GM18858 (cell line): ENCODE measurements at regions not wholly inside any gene's neighbourhood (a gene's known extent, or its start where the extent isn't known, plus 50 kb on each side); places are given as distances from the start of the nearest gene placed in this dataset.

Experiments used
- ATAC-seq: cut with Tn5 transposase; IDR thresholded peaks from one replicate; pipeline ENCODE4 v1.9.1; 2021; ENCODE audit not compliant: unreplicated experiment

DNA sequence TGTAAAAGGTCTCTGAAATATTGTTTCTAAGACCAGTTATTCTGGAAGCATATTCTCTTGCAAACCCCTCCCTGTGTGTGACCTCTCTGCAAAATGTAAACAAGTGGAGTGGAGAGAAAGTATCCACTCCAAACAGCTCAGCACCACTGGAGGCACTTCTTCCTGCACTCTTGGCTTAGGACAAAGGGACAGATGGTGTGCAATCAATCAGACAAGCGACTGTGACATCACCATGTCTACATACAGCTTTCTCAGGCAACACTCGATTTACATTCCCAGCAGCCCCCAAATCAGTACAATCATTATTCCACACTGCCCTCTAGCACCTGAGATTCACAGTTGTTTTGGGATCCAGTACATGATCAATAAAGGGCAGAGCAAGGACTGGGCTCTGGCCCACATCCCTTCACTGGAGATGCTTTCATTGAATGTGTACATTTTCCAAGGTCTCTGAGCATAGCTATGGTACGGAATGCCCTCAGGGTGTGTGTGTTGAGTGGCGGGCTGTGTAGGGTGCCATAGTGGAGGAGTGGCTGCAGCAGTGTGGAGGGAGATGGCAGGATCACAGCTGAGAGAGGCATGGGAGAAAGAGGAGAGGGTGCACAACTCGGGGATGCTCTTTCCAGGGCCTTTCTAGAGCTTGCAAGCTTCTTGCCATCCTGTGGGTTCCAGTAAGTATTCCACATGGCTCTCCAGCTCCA is 311.8 kb upstream of the ST6GAL2 start:
- no peak for ATAC-seq

- peak; percentile 60 for ATAC-seq
Measured at GRCh38 chr2:107202962-107203591, 317.1 kb upstream of the ST6GAL2 start.

DNA sequence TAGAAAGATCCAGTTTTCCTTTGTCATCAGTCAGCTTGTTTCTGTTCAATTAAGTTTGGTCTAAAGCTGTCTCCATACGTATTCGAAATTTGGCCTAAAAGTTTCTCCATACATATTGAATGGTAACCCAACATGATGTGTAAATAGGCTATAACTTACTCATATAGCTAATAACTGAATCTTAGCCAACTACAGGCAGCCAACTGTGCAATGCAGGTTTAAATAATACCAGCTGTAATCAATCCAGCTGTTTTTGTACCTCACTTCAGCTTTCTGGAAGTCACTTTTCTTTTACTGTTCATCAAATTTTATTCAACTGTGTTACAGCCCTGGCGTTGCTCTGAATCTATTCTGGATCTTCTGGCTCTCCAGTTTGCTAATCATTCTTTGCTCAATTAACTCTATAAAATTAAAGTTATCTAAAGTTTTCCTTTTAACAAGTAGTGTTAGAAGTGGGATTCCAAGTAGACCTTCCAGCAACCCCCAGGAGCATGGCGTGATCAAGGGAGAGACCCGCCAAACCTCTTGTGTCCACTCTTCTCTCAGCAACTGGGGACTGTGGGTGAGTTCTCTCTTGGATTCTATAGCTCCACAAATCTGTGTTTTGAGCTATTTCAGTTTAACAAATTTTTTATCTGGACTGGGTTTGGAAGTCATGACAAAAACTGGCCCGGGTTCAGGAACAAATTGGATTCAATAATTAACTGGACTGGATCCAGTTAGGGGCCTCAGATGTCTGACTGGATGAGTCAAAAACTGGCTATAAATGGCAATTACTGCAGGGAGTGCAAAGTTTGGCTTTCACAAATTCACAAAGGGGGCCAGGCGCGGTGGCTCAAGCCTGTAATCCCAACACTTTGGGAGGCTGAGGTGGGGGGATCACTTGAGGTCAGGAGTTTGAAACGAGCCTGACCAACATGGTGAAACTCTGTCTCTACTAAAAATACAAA is 329.7 kb upstream of the ST6GAL2 start:
- ATAC-seq = no peak

DNA sequence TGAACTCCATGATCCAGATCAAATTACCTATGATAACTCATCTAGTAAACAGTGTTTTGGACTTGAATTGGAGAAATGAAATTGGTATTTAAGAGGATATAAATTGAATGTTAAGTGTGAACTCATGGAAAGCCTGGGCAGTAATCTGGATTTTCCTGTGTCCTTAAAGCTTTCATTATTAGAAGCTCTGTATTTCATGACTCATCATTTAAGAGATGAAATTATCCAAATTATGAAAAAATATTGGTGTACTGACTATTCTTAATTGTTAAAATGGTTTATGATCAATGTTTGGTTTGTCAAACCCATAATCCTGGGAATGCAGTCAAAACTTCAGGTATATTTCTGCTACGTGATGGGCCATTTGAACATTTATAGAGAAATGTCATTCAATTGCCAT is 332.2 kb upstream of the ST6GAL2 start:
- ATAC-seq = no peak

DNA sequence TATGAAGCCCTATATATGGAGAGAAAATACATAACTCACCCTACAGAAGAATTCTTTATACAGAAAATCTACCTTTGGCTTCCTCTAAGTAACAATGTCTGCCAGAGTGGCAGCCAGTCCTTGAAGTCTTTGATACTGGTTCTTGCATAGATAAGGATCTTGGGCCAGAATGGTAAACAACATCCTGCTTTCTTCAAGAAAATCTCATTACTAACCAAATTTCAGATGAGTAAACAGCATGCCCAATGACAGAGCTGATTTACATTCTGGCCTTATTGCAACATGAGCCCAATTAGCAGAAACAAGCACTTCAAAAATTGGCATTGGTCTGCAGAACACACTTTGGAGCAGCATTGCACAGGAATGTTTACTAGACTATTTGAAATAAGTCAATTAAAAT is 336.5 kb upstream of the ST6GAL2 start:
- ATAC-seq = no peak

GRCh38 chr2:107235491-107236254 is 349.7 kb upstream of the ST6GAL2 start:
- ATAC-seq = no peak

- ATAC-seq = no peak
Measured at GRCh38 chr2:107242811-107243210, 356.8 kb upstream of the ST6GAL2 start.

DNA sequence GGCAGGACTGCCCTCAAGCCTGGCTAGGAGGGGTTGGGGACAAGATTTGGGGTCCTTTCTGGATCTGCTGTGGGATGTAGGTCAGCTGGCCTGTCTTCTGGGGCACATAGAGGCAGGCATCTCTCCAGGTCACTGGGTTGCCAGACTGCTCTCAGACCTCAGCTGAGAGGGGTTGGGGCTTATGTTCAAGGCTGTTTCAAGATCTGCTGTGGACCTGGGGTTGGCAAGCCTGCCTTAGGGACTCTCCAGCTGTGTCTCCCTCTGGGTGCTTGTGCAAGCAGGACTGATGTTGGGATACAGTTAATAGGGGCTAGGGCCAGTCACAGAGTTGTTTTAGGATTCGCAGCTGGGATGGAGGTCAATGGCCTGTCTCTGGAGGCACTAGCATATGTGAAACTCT is 363.0 kb upstream of the ST6GAL2 start:
- no peak for ATAC-seq

GRCh38 chr2:107255744-107256143 is 369.8 kb upstream of the ST6GAL2 start:
- ATAC-seq = no peak

GRCh38 chr2:107258531-107259407 is 372.8 kb upstream of the ST6GAL2 start:
- no peak for ATAC-seq

GRCh38 chr2:107259408-107260195 is 373.6 kb upstream of the ST6GAL2 start:
- no peak for ATAC-seq

DNA sequence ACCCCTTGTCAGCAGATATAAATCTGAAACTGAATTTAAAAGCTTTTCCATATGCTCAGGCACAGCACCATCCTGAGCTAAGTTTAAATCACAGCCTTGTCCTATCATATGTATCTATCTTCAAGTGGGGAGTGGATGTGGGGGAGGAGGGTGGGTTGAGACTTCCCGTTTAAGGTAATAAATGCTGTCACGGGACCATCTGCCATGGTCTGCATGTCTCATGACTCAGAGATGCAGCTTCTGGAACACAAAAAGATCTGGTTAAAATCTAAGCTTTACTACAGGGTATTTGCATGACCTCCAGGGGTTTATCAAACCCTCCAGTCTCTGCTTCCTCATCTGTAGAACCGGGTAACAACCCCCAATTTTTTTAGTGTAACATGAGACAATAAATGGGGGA is 377.7 kb upstream of the ST6GAL2 start:
- no peak for ATAC-seq

DNA sequence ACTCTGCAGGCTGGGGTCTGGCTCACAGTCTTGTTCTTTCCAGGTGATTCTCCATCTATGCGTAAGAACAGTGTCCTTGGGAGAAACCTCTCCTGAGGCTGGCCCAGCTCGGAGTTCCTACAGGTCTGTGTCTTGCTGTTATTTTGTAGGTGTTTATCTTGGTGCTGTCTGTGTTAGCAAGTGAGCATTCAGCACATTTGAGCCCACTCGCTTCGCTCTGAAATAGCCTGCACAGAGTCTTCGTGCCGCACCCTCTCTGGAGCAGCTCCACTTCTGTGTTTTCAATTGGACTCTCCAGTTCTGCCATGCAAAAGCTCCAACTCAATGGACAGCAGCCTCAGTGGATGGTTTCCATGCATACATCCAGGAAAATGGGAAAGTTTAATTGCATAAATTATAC is 378.2 kb upstream of the ST6GAL2 start:
- ATAC-seq = no peak

- no peak for ATAC-seq
Measured at GRCh38 chr2:107266555-107266954, 380.6 kb upstream of the ST6GAL2 start.

GRCh38 chr2:107267086-107267485 is 381.1 kb upstream of the ST6GAL2 start:
- ATAC-seq = no peak

DNA sequence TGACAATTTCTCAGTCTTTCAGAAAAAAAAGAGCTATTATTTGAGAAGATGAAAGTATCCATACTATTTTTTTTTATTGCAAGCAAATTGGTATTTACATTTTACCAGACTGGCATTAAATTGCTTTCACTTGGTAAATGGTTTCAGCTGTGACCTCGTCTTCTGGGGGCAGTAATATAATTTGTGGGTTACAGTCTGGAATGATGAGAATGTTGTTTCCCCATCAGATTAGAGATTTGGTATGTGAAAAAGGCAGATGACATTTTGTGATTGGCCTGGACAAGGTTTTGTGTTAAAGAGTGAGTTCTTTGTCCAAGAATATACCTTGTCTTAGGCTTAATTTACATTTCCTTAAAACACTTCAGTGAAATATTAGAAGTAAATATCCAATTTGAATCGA is 390.1 kb upstream of the ST6GAL2 start:
- no peak for ATAC-seq

DNA sequence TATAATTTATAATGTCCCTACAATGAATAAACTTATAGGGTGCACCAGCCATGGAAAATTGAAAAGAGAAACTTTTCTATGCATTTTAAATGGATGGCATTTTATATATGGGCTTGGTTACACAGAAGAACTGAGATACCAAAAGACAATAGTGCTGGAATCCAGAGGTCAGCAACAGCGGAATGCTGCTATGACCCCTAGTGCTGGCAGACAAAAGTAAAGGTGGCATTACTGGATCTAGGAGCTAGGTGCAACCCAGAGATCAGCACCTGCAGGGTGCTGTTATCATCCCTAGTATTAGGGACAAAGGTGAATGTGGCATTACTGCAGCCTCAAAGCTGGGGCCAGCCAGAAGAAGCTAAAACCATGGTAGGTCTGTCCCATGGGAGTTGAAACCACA is 392.7 kb upstream of the ST6GAL2 start:
- ATAC-seq = no peak

DNA sequence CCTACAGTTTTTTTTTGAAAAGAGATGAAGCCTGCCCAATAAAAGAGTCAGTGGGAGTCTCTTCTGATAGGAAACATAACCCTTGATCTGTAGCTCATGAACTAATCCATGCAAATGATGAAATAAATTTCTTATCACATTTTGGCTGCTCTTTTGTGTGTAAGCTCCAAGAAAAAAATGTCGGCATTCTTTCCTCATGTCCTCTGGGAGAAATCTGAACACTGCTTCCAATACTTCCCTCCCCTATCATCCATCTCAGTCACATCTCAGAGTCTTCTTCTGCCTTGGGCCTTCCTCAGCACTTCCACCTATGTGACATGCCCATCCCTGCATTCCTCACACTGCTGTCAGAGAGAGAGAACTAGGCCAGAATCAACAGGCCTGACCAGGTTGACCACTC is 395.7 kb upstream of the ST6GAL2 start:
- no peak for ATAC-seq

DNA sequence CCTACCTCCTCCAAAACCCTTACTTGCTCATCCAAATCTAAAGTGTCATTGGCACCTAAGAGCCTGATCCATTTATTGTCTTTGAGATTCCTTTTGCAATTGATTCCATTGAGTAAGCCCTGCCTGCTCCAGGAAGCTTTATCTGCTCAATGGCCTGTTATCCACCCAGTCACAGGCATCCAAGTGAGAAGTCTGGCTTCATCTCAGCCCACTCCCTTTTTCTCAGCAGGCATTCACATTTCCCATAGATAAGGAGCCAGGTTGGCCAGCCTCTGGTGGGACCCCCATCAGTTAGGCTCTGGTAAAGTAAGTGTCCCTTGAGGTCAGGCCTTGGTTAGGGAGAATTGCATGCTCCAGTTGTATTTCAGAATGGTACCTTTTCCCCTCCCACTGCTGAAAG is 396.2 kb upstream of the ST6GAL2 start:
- ATAC-seq = no peak
